Stimulated activated CD4-positive, alpha-beta T cell treated with anti-CD3 and anti-CD28 coated beads, Interleukin-12 subunit alpha, Interleukin-12 subunit beta, amount 100 ng/mL, for 24 hours (primary cell): ENCODE measurements at regions not wholly inside any gene's neighbourhood (a gene's known extent, or its start where the extent isn't known, plus 50 kb on each side); places are given as distances from the start of the nearest gene placed in this dataset.

Experiments used
- DNase-seq, 2 experiments: peaks; one replicate each; pipeline ENCODE4 v3.0.0-alpha.2; 2020; ENCODE audit warnings: low read depth in 2 of 2

DNA sequence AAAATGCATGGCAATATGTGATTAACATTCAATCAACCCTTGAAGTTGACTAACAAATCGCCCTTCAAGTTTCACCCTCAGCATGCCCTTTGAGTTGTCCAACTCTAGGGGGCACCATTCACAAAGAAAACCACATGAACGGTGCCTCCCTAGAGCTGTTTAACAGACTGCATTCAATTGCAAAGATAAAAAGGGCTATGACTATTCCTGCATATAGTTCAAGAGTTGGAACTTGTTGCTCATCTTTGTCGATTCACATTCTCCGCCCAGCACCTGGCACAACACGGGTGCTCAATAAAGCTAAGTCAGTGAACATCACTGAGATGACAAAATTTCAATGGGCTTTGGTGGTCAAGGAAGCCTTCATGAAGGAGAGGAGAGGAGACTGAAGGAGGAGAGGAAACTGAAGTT, 69.6 kb upstream of the SLC30A5 start:
- DNase-seq, result no peak

DNA sequence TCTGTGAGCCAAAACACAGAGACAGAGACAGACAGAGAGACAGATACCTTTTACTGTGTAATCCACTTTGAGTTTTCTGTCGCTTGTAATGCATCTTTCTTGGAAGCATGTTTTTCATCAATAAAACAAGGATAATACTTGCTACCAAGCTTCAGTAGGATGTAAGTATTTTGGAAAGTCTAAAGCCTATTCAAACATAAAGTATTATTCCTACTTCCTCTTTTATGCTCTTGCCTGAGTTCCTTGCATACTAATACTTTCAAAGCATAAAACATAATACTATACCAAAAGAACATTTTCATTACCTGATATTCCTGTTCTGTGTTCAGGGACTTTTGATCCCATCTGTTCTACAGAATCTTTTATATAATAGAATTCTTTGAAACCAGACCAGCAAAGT, 64.5 kb upstream of the SLC30A5 start:
- DNase-seq, result no peak

DNA sequence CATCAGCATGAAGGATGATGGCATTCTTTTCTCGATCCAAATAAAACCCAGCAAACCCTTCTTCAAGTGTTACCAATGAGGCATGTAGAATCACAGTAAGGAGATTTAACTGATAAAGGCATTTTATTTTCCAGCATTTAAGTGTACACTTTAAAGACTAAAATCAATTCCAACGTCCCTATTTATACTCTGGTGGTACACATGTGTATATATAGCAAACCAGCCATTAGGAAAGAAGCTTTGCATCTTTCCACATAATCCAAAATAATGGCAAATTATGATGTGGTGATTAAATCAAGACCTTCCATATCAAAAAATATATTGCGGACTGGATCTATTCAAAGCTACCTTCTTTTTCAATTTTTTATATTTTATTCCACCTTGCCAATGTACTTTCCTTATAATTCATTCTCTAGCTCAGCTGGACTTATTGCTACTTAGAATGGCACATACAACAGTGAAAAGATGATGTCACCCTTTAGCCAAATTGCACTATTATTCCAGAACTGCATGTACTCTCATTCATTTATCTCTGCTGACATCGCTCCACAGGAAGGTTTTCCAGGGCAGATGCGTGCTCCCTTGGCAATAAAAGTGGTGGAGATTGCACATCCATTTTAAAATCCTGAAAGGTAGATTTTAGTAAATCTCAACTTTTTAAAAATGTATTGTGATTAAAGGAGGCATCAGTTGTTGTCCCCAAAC, 63.3 kb upstream of the SLC30A5 start:
- no peak for DNase-seq

DNA sequence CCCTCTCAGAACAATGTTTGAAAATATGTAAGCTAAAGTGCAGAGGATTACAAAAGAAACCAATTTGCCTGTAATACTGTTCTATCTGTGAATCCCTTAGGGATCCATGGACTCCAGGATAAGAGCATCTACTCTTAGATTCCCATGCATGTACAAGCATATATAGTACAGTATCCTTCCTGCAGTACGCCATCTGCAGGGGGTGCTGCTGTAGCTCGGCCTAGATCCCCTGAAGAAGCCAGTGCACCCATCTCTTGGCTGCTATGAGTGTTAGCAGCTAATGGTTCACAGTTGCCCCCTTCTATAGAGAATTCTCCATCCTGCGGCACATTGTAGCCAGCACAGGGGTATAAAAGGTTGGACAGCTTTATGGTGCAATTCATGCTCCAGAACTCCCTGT, 61.8 kb upstream of the SLC30A5 start:
- DNase-seq, result no peak

DNA sequence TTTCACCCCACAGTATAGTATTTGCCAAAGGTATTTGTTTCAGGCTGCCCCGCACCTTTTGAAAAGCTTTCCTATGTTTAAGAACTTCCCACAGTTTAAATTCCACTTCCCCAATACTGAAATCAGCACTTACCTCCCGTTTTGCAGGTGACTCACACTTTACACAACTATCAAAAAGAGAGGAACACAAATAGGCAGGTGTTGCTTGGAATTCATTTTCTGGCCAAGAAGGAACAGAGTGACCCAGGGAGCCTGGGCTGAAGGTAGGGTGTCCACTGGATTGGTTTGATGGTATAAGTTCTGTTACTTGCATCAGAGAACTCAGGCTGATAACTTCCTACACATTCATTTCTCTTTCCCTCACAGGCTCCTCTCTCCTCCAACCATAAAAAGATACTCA, 60.1 kb upstream of the SLC30A5 start:
- no peak for DNase-seq

DNA sequence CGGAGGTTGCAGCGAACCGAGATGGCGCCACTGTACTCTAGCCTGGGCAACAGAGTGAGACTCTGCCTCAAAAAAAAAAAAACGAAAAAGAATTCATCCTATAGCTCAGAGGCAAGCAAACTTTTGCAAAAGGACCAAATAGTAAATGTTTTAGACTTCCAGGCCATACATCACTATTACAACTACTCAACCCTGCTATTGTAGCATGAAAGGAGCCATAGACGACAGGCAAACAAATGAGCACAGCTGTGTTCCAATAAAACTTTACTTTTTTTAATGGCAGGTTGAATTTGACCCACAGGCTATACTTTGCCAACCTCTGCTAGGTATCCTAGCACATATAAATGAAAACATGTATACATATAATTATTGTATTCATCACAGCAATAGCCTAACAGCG, 58.9 kb upstream of the SLC30A5 start:
- no peak for DNase-seq

DNA sequence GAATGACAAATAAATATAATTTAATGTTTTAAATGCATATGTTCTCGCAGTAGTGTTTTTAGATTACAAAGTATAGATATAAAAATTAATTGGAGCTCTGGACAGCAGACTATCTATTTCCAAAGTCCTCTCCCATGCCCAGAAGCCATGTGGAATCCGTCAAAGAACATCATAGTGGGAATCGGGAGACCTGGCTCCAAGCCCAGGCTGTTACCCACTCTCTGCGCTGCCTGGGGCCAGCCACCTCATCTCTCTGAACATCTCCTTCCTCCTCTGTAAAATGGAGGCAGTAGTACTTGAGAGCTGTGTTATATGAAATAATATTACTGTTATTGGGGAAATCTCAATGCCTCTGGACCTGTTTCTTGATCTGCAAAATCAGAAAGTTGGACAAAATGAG, 58.1 kb upstream of the SLC30A5 start:
- DNase-seq, result no peak

DNA sequence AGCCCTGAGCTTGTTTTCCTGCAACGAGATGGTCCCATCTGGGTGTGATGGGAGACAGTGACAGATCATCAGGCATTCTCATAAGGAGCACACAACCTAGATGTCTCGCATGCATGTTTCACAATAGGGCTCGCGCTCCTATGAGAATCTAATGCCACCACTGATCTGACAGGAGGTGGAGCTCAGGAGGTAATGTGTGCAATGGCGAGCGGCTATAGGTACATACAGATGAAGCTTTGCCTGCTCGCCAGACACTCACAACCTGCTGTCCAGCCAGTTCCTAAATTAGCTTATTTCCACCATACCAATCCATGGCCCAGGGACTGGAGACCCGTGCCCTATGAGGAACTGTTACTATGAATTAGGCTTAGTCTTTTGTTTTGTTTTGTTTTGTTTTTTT, 55.3 kb upstream of the SLC30A5 start:
- DNase-seq, result no peak

DNA sequence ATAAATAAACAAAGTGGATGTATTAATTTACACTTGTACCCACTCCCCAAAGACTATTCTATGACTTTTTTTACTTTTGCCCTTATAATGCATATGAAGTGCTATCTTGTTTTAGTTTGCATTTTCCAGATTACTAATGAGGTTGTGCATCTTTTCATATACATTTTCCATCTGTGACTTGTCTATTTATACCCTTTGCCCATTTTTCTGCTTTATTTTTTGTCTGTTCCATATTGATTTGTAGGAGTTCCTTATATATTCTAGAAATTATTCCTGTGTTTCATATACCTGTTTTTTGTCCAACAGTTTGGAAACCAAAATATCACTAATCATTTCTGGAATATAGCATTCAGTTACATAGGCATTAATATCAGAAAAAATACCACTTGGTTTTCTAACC, 54.0 kb upstream of the SLC30A5 start:
- no peak for DNase-seq

DNA sequence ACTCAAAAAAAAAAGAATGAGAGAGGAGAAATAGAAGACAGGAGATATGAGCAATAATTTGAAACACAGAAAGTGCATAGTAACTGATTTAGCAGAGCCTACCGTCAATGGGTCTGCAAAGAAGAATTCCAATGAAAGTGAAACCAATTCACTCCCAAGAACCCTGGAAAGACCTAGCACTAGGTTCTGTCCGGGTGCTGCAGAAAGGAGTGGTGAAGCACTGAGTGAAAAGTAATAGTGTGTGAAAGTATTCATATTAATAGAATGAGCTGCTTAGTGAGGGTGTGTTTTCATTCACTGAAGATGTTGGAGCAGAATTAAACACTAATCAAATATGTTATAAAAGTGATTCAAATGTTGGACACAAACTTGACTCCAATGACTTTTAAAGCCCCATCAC, 51.3 kb upstream of the SLC30A5 start:
- DNase-seq, result no peak

DNA sequence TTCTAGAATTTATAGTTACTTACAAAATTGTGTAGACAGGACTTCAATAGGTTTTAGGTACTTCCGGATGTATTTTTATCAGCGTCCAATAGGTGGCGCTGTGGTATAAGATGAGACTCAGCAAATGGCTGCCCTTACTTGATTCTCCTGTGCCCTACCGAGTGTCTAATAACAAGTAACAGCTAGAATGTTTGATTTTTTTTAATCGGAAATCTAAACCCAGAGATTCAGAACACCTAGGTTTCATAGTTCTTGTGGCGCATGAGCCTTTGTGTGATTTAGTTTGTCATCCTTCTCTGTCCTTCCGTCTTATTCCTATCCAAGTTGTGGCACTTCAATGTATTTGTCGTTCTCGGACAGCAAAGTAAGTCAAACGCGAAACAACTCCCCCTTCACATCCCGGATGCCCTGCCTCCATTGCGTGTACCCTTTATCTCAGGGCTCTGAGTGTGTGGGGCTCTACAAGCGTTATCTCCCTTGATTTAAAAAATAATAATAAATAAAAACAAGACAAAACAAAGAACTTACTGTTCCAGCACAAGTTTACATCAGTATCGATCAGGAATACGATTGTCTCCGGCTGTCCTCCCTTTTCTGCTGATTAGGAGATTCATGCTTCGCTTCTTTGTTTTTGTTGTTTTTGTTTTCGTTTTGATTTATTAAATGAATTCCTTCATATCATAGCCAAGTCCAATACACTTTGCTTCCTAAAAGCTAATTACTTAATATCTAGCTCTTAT, 50.7 kb upstream of the SLC30A5 start:
- DNase-seq, result peak; percentile 58 to 61

DNA sequence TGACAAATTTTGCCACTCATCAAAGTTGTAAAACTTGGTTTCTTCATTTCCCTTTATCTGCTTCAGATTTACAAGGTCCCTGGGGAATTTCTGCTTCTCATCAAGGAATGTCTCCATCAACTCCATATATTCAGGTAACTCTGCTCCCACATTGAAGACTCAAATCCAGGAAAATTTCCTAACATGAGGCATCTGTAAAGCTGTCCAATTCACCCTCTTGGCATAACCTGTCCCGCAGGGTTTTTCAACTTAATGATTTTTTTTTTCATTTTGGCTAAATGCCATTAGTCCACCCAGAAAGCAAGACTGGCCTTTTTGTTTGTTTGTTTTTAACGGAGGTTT, 50.2 kb upstream of the SLC30A5 start:
- no peak for DNase-seq
